Hepatocyte (in vitro differentiated cells): ENCODE measurements at regions not wholly inside any gene's neighbourhood (a gene's known extent, or its start where the extent isn't known, plus 50 kb on each side); places are given as distances from the start of the nearest gene placed in this dataset.

Experiments
- DNase-seq: peaks from one replicate; pipeline ENCODE4 v3.0.0-alpha.2; 2016; ENCODE audit warnings: low spot score
- H2AFZ ChIP-seq: fragments of 200-600 bp; sonication (generic); 2 replicates; pipeline ENCODE4 v1.6.0; 2016; ENCODE audit warnings: antibody characterized with exemption, mild to moderate bottlenecking
- H3K27ac ChIP-seq: fragments of 200-600 bp; sonication (generic); 2 replicates; pipeline ENCODE4 v1.5.1; 2016; ENCODE audit warnings: mild to moderate bottlenecking
- H3K27me3 ChIP-seq: fragments of 200-600 bp; sonication (generic); 2 replicates; pipeline ENCODE4 v1.6.1; 2016
- H3K36me3 ChIP-seq: fragments of 200-600 bp; sonication (generic); replicated peaks from 2 replicates; pipeline ENCODE4 v1.5.1; 2016; ENCODE audit warnings: low read depth; ENCODE audit not compliant: insufficient read depth
- H3K4me1 ChIP-seq: fragments of 200-600 bp; sonication (generic); 2 replicates; pipeline ENCODE4 v1.5.1; 2016; ENCODE audit warnings: mild to moderate bottlenecking, moderate library complexity; ENCODE audit not compliant: insufficient read depth
- H3K4me2 ChIP-seq: fragments of 200-600 bp; sonication (generic); 2 replicates; pipeline ENCODE4 v1.6.0; 2016
- H3K4me3 ChIP-seq: fragments of 200-600 bp; sonication (generic); 2 replicates; pipeline ENCODE4 v1.5.1; 2016; ENCODE audit warnings: mild to moderate bottlenecking
- H3K79me2 ChIP-seq: fragments of 200-600 bp; sonication (generic); 2 replicates; pipeline ENCODE4 v1.6.0; 2017; ENCODE audit warnings: mild to moderate bottlenecking
- H3K9me2 ChIP-seq: fragments of 200-600 bp; sonication (generic); replicated peaks from 2 replicates; pipeline ENCODE4 v1.6.0; 2017; ENCODE audit warnings: mild to moderate bottlenecking; ENCODE audit not compliant: insufficient read depth
- H3K9me3 ChIP-seq: fragments of 200-600 bp; sonication (generic); 2 replicates; pipeline ENCODE4 v1.5.1; 2016; ENCODE audit warnings: low read depth, mild to moderate bottlenecking
- H4K20me1 ChIP-seq: fragments of 200-600 bp; sonication (generic); 2 replicates; pipeline ENCODE4 v1.6.0; 2016; ENCODE audit warnings: mild to moderate bottlenecking; ENCODE audit not compliant: insufficient read depth, poor library complexity, severe bottlenecking
- EZH2 ChIP-seq: fragments of 200-600 bp; sonication (generic); IDR thresholded peaks from 2 replicates; pipeline ENCODE4 v1.6.1; 2016; ENCODE audit warnings: antibody characterized with exemption, mild to moderate bottlenecking, borderline replicate concordance
- EZH2phosphoT487 ChIP-seq: fragments of 200-600 bp; sonication (generic); IDR thresholded peaks from one replicate; pipeline ENCODE4 v1.6.1; 2018; ENCODE audit warnings: antibody characterized with exemption, mild to moderate bottlenecking, low read depth, moderate library complexity; ENCODE audit not compliant: unreplicated experiment, severe bottlenecking
- WGBS: methylation state at CpG from one replicate; pipeline ENCODE4 v1.1.6; 2016; ENCODE audit warnings: low lambda C conversion rate; ENCODE audit errors: missing lambda C conversion rate; 5-methylcytosine and 5-hydroxymethylcytosine counted together
- TF ChIP-seq, protein P1 (sequence below): fragments of 200-600 bp; sonication (generic); IDR thresholded peaks from 2 replicates; pipeline ENCODE4 v1.5.1; 2016; ENCODE audit warnings: antibody characterized with exemption, mild to moderate bottlenecking; ENCODE audit not compliant: poor library complexity

- Histone ChIP-seq H2AFZ (no peak overlapping the region), H3K4me3 (no peak overlapping the region), H4K20me1 (no peaks in the 10 kb centered on the region), H3K27ac (no peak overlapping the region), H3K4me1 (no peaks in the 10 kb centered on the region), H3K36me3 (no peaks in the 10 kb centered on the region), H3K79me2 (no peaks in the 10 kb centered on the region), H3K9me2 (no peaks in the 10 kb centered on the region), H3K9me3 (no peaks in the 10 kb centered on the region), H3K27me3 (peaks cover 11% of the 10 kb centered on the region), H3K4me2 (no peak overlapping the region)
- DNase-seq: peak; percentile 30
- TF ChIP-seq, protein P1, sequence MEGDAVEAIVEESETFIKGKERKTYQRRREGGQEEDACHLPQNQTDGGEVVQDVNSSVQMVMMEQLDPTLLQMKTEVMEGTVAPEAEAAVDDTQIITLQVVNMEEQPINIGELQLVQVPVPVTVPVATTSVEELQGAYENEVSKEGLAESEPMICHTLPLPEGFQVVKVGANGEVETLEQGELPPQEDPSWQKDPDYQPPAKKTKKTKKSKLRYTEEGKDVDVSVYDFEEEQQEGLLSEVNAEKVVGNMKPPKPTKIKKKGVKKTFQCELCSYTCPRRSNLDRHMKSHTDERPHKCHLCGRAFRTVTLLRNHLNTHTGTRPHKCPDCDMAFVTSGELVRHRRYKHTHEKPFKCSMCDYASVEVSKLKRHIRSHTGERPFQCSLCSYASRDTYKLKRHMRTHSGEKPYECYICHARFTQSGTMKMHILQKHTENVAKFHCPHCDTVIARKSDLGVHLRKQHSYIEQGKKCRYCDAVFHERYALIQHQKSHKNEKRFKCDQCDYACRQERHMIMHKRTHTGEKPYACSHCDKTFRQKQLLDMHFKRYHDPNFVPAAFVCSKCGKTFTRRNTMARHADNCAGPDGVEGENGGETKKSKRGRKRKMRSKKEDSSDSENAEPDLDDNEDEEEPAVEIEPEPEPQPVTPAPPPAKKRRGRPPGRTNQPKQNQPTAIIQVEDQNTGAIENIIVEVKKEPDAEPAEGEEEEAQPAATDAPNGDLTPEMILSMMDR: no peak
- TF ChIP-seq EZH2phosphoT487 (no peak), EZH2 (no peak)
- 76% methylated on average over 20 of the region's 20 CpGs for WGBS
These were observed 84.8 kb upstream of the KLHL25 start for GRCh38 chr15:85879334-85880163.

GRCh38 chr15:85880501-85881190 is 85.9 kb upstream of the KLHL25 start:
- 74% methylated on average over 7 of the region's 7 CpGs for WGBS
- no peaks in the 10 kb centered on the region for H3K9me3 ChIP-seq
- no peaks in the 10 kb centered on the region for H3K4me1 ChIP-seq
- H3K79me2 ChIP-seq: no peaks in the 10 kb centered on the region
- H3K9me2 ChIP-seq: no peaks in the 10 kb centered on the region
- no peak overlapping the region for H2AFZ ChIP-seq
- H3K27ac ChIP-seq: no peak overlapping the region
- no peak overlapping the region for H3K4me2 ChIP-seq
- no peak overlapping the region for H3K4me3 ChIP-seq
- H3K36me3 ChIP-seq: no peaks in the 10 kb centered on the region
- peaks cover 11% of the 10 kb centered on the region for H3K27me3 ChIP-seq
- H4K20me1 ChIP-seq: no peaks in the 10 kb centered on the region
- DNase-seq: no peak
- no peak for TF ChIP-seq EZH2
- TF ChIP-seq, protein P1: no peak
- TF ChIP-seq EZH2phosphoT487: no peak

DNA sequence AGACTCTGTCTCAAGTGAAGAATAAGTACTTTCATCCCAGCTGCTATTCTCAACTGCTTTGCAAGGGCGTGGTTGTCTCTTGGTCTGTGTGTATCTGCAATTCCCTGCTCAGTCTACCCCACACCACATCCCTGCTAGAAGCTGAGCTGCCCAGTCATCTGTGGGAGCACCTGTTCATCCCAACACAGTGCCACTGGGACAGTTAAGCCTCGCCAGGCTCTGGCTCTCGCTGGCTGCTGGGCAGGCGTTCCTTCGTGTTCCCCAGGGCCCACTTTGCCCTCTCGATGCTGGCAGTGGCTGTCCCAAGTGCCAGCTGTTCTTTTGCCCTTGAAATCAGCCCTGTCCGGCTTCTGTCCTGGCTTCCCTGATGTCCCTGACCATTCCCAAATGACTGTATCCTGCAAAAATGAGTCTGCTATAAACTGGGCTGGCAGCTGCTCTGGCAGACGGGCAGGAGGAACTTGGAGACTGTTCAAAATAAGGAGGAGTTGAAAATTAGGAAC is 91.6 kb upstream of the KLHL25 start:
- DNase-seq: no peak
- no peak for TF ChIP-seq EZH2phosphoT487
- TF ChIP-seq, protein P1: no peak
- no peak for TF ChIP-seq EZH2
- Histone ChIP-seq H3K36me3 (no peaks in the 10 kb centered on the region), H4K20me1 (no peaks in the 10 kb centered on the region), H3K79me2 (no peaks in the 10 kb centered on the region), H3K4me2 (no peak overlapping the region), H2AFZ (no peak overlapping the region), H3K27me3 (no peaks in the 10 kb centered on the region), H3K27ac (no peak overlapping the region), H3K4me1 (no peaks in the 10 kb centered on the region), H3K4me3 (no peak overlapping the region), H3K9me3 (no peaks in the 10 kb centered on the region), H3K9me2 (no peaks in the 10 kb centered on the region)
- WGBS: 92% methylated on average over 8 of the region's 8 CpGs
